Liver (tissue), 8 donors: ENCODE measurements at regions not wholly inside any gene's neighbourhood (a gene's known extent, or its start where the extent isn't known, plus 50 kb on each side); places are given as distances from the start of the nearest gene placed in this dataset.

Experiments used
- DNase-seq: peaks from one replicate; pipeline ENCODE4 v3.0.0-alpha.2; 2017; ENCODE audit warnings: low spot score
- H3K27ac ChIP-seq, 2 donors: one replicate each; pipeline ENCODE4 v1.7.0; 2013; ENCODE audit warnings: inconsistent platforms in 2 of 2, low read length in 2 of 2, control low read depth in 1 of 2, low read depth in 1 of 2, mild to moderate bottlenecking in 1 of 2
- H3K27me3 ChIP-seq, 4 donors: one replicate each; pipeline versions ENCODE4 v1.6.1 to v1.7.0; 2013; ENCODE audit warnings: low read length in 3 of 4, inconsistent platforms in 1 of 4, mild to moderate bottlenecking in 1 of 4, moderate library complexity in 1 of 4; ENCODE audit not compliant: control insufficient read depth in 4 of 4, insufficient read depth in 4 of 4
- H3K36me3 ChIP-seq, 4 donors: one replicate each; pipeline versions ENCODE4 v1.6.1 to v1.7.0; 2013; ENCODE audit warnings: low read length in 3 of 4, mild to moderate bottlenecking in 3 of 4, low read depth in 1 of 4, moderate library complexity in 1 of 4; ENCODE audit not compliant: control insufficient read depth in 4 of 4, insufficient read depth in 3 of 4
- H3K4me1 ChIP-seq, 4 donors: one replicate each; pipeline versions ENCODE4 v1.6.1 to v1.7.0; 2013; ENCODE audit warnings: low read length in 3 of 4, mild to moderate bottlenecking in 3 of 4, moderate library complexity in 1 of 4; ENCODE audit not compliant: control insufficient read depth in 4 of 4, insufficient read depth in 4 of 4
- H3K4me3 ChIP-seq, 3 donors: one replicate each; pipeline versions ENCODE4 v1.6.1 to v1.7.0; 2013; ENCODE audit warnings: low read length in 3 of 3, control low read depth in 1 of 3, low read depth in 1 of 3, mild to moderate bottlenecking in 1 of 3
- H3K9ac ChIP-seq, 2 donors: one replicate each; pipeline ENCODE4 v1.7.0; 2013; ENCODE audit warnings: low read length in 2 of 2, mild to moderate bottlenecking in 2 of 2, moderate library complexity in 2 of 2, control low read depth in 1 of 2, low read depth in 1 of 2
- H3K9me3 ChIP-seq, 4 donors: one replicate each; pipeline versions ENCODE4 v1.6.1 to v1.7.0; 2013; ENCODE audit warnings: low read length in 3 of 4; ENCODE audit not compliant: control insufficient read depth in 4 of 4
- EGR1 ChIP-seq, 2 donors: IDR thresholded peaks; 2 replicates each; pipeline ENCODE4 v1.6.1; 2016 to 2018; ENCODE audit warnings: antibody characterized with exemption in 2 of 2, low read depth in 2 of 2
- FOXA1 ChIP-seq: IDR thresholded peaks from 2 replicates; pipeline ENCODE4 v1.6.1; 2016; ENCODE audit warnings: antibody characterized with exemption
- FOXA2 ChIP-seq: IDR thresholded peaks from 2 replicates; pipeline ENCODE4 v1.6.1; 2016; ENCODE audit warnings: antibody characterized with exemption
- GABPA ChIP-seq, 2 donors: IDR thresholded peaks in 1 of 2; conservative IDR thresholded peaks in 1 of 2; 2 replicates each; pipeline ENCODE4 v1.6.1; 2016; ENCODE audit warnings: antibody characterized with exemption in 2 of 2, mild to moderate bottlenecking in 1 of 2, moderate library complexity in 1 of 2
- HNF4A ChIP-seq, 2 donors: conservative IDR thresholded peaks; 2 replicates each; pipeline ENCODE4 v1.6.1; 2016; ENCODE audit warnings: antibody characterized with exemption in 2 of 2, mild to moderate bottlenecking in 2 of 2
- JUND ChIP-seq, 2 donors: IDR thresholded peaks; 2 replicates each; pipeline ENCODE4 v1.6.1; 2016; ENCODE audit warnings: antibody characterized with exemption in 2 of 2
- MAX ChIP-seq: IDR thresholded peaks from 2 replicates; pipeline ENCODE4 v1.6.1; 2016; ENCODE audit warnings: antibody characterized with exemption
- NR2F2 ChIP-seq: IDR thresholded peaks from 2 replicates; pipeline ENCODE4 v1.6.1; 2016; ENCODE audit warnings: antibody characterized with exemption
- RAD21 ChIP-seq, 2 donors: IDR thresholded peaks; 2 replicates each; pipeline ENCODE4 v1.6.1; 2016; ENCODE audit warnings: antibody characterized with exemption in 2 of 2, mild to moderate bottlenecking in 2 of 2
- REST ChIP-seq: IDR thresholded peaks from 2 replicates; pipeline ENCODE4 v1.6.1; 2016; ENCODE audit warnings: antibody characterized with exemption, mild to moderate bottlenecking
- RXRA ChIP-seq, 2 donors: IDR thresholded peaks; 2 replicates each; pipeline ENCODE4 v1.6.1; 2017 to 2018; ENCODE audit warnings: antibody characterized with exemption in 2 of 2, mild to moderate bottlenecking in 1 of 2
- SP1 ChIP-seq: IDR thresholded peaks from 2 replicates; pipeline ENCODE4 v1.6.1; 2018; ENCODE audit warnings: antibody characterized with exemption, mild to moderate bottlenecking
- TAF1 ChIP-seq: conservative IDR thresholded peaks from 2 replicates; pipeline ENCODE4 v1.6.1; 2016; ENCODE audit warnings: antibody characterized with exemption, mild to moderate bottlenecking
- YY1 ChIP-seq: IDR thresholded peaks from 2 replicates; pipeline ENCODE4 v1.6.1; 2016; ENCODE audit warnings: antibody characterized with exemption, mild to moderate bottlenecking
- ZBTB33 ChIP-seq: IDR thresholded peaks from 2 replicates; pipeline ENCODE4 v1.6.1; 2016; ENCODE audit warnings: antibody characterized with exemption
- WGBS: extraction: QIAGEN DNeasy Blood & Tissue Kit; methylation state at CpG from one replicate; pipeline ENCODE4 v1.1.7; 2013; 5-methylcytosine and 5-hydroxymethylcytosine counted together
- TF ChIP-seq, protein P1 (sequence below): IDR thresholded peaks from 2 replicates; pipeline ENCODE4 v1.6.1; 2016; ENCODE audit warnings: antibody characterized with exemption
- TF ChIP-seq, protein P2 (sequence below): fragments of 150-350 bp; IDR thresholded peaks from 2 replicates; pipeline ENCODE4 v1.5.1; 2017; ENCODE audit warnings: improper control_type of control experiment, low read depth, low read length; ENCODE audit not compliant: missing input control
- donor health status: healthy.
- donor health status: healthy.
- donor health status: healthy.
- donor health status: healthy.
- donor health status: healthy.

DNA sequence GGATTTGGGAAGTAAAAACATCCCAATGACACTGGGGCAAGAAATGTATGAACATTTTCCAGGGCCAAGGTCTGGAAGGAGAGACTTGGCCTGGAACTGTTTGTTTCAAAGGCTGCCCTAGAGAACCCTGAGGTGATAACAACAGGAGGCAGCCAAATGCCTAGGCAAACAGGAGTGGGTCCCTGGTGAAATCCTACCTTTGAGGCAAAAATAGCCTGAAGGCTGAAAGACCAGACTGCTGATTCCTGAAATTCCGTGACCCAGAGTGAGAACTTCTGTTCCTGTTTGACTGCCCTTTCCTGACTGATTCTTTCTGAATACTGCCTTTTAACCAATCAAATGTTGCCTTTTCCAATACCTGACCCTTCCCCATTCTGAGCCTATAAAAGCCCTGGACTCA lies 196.4 kb downstream of the NSUN3 start:
- 89% methylated on average over 1 of the region's 1 CpG for WGBS
- TF ChIP-seq NR2F2 (no peak), REST (no peak), TAF1 (no peak), JUND (IDR thresholded peaks at IDR 0.05) (no peak), MAX (no peak), SP1 (no peak), FOXA2 (no peak), EGR1 (IDR thresholded peaks at IDR 0.05; ENCODE audit: low read depth in 2 of 2) (no peak), YY1 (no peak), FOXA1 (no peak), RAD21 (IDR thresholded peaks at IDR 0.05) (no peak)
- TF ChIP-seq, protein P1, sequence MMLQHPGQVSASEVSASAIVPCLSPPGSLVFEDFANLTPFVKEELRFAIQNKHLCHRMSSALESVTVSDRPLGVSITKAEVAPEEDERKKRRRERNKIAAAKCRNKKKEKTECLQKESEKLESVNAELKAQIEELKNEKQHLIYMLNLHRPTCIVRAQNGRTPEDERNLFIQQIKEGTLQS, result no peak
- TF ChIP-seq, protein P2, sequence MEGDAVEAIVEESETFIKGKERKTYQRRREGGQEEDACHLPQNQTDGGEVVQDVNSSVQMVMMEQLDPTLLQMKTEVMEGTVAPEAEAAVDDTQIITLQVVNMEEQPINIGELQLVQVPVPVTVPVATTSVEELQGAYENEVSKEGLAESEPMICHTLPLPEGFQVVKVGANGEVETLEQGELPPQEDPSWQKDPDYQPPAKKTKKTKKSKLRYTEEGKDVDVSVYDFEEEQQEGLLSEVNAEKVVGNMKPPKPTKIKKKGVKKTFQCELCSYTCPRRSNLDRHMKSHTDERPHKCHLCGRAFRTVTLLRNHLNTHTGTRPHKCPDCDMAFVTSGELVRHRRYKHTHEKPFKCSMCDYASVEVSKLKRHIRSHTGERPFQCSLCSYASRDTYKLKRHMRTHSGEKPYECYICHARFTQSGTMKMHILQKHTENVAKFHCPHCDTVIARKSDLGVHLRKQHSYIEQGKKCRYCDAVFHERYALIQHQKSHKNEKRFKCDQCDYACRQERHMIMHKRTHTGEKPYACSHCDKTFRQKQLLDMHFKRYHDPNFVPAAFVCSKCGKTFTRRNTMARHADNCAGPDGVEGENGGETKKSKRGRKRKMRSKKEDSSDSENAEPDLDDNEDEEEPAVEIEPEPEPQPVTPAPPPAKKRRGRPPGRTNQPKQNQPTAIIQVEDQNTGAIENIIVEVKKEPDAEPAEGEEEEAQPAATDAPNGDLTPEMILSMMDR, result no peak
- H3K36me3 ChIP-seq, result no peaks in the 10 kb centered on the region
- H3K27me3 ChIP-seq, result no peaks in the 10 kb centered on the region
- no peak overlapping the region for H3K27ac ChIP-seq
- no peak overlapping the region for H3K9ac ChIP-seq
- no peaks in the 10 kb centered on the region for H3K9me3 ChIP-seq
- no peak overlapping the region for H3K4me3 ChIP-seq
- no peaks in the 10 kb centered on the region for H3K4me1 ChIP-seq
- no peak for DNase-seq

DNA sequence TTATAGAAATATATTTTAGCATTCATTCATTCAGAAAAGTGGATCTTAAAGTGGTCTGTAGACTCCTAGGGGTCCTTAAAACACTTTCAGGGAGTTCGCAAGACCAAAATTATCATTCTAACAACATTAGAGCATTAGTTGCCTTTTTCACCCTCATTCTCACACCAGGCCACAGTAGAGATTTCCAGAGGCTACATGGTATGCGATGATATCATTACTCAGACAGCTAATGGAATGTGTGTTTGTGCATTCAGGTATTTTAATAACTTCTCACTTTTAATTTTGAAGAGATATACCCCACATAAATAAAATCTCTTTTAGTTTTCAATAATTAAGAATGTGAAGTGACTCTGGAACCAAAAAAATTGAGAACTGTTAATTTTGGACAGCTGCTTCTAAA lies 206.9 kb downstream of the NSUN3 start:
- no peak for DNase-seq
- no peaks in the 10 kb centered on the region for H3K9me3 ChIP-seq
- H3K27me3 ChIP-seq, result peaks cover 0 to 3% (median 0%) of the 10 kb centered on the region in 4 donors
- H3K4me3 ChIP-seq, result no peak overlapping the region
- no peaks in the 10 kb centered on the region for H3K36me3 ChIP-seq
- H3K4me1 ChIP-seq, result no peaks in the 10 kb centered on the region
- H3K9ac ChIP-seq, result no peak overlapping the region
- no peak overlapping the region for H3K27ac ChIP-seq
- 82% methylated on average over 2 of the region's 2 CpGs for WGBS
- TF ChIP-seq YY1, result no peak
- TF ChIP-seq FOXA1, result no peak
- TF ChIP-seq SP1, result no peak
- no peak for TF ChIP-seq ZBTB33
- TF ChIP-seq FOXA2, result no peak
- TF ChIP-seq EGR1 (IDR thresholded peaks at IDR 0.05; ENCODE audit: low read depth in 2 of 2), result no peak
- TF ChIP-seq REST, result no peak
- no peak for TF ChIP-seq TAF1
- TF ChIP-seq RXRA (IDR thresholded peaks at IDR 0.05), result no peak
- TF ChIP-seq, protein P1, result no peak
- TF ChIP-seq HNF4A (conservative IDR thresholded peaks at IDR 0.05), result no peak
- TF ChIP-seq, protein P2, result no peak
- TF ChIP-seq GABPA (IDR thresholded peaks at IDR 0.05 in 1 of 2, conservative IDR thresholded peaks at IDR 0.05 in 1 of 2), result no peak
- no peak for TF ChIP-seq RAD21 (IDR thresholded peaks at IDR 0.05)
- no peak for TF ChIP-seq MAX
